Pulmonary artery endothelial cell (primary cell): ENCODE measurements at regions not wholly inside any gene's neighbourhood (a gene's known extent, or its start where the extent isn't known, plus 50 kb on each side); places are given as distances from the start of the nearest gene placed in this dataset.

Source experiments
- DNase-seq: peaks from one replicate; pipeline ENCODE4 v3.0.0-alpha.2; 2011; ENCODE audit warnings: low read depth, low spot score

DNA sequence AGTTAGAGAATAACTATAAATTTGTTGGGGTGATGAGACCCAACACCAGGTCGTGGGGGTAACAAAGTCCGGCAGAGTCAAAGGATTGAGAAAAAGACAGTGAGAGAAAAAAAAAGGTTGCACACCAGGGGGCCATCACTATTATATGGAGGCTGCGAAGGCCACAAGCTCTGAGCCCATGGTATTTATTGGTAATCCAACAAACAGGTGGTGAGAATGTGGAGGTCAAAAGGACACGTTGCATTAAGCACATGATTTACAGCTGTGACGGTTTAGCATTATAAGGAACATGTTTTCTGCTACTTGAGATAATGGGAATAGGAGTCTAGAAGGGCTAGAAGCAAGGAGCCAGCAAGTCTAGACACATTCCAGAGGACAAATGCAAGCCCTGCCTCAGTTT, 2202.2 kb upstream of the C9orf72 start:
- DNase-seq, result no peak

- no peak for DNase-seq
Measured at GRCh38 chr9:29778281-29778849, 2205.1 kb upstream of the C9orf72 start.

DNA sequence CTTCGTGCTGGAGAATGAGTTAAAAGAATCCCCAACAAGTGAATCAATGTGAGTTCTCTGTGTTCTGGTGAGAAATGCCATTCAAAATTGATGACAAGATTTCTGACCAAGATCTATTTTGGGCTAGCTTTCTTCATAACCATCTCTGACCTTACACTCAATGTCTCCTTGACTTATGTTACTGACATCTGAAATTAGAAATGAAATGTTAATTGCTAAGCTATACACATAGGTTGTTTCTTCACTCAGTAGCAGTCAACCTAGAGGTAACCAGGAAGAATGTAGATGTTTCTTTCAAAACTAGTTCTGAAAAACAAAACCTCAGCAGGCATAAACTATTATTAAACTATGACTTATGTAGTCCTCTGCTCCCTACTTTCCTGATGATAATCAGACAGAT, 2220.7 kb upstream of the C9orf72 start:
- no peak for DNase-seq

DNA sequence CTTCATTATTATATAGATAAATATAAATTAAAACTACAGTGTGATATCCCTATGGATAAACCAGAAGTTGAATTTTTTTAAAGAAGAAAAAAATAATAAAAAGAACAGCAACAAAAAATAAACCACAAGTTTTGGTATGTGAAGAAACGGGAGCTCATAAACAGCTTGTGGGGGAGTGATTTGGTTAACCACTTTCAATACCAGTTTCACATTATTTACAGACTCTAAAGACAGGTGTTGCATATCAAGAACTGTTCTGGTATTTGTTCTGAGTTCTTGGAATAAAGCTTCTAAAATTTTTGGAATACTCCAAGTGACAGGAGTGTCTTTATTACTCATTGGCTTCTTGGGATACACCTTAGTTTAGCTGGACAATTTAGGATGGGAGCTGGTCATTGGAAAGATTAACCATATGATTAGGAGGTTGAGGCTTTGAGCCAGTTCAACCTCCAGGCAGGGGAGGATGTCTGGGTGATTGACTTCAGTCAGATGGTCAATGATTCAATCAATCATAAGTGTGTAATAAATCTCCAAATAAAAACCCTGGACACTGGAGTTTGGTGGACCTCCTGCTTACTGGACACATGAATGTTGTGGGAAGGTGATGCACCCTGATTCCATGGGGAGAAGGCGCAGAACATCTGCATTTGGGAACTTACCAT, 2223.1 kb upstream of the C9orf72 start:
- no peak for DNase-seq

DNA sequence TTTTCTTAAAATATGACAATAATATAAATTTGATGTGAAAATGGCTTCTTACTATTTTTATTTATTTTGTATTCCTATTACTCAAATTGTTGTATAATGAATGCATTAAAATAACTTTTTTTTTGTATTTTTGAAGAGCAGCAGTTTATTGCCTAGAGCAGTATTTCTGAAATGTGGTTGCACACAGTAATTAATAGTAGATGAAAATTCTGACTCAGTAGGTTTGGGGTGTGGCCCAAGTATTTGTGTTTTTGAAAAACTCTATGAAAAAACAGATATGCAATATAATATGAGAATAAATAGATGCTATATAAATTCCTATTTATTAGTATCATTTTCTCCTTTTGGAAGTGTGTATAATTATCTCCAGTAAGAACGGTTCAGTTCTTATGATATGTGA, 2225.3 kb upstream of the C9orf72 start:
- DNase-seq, result no peak

DNA sequence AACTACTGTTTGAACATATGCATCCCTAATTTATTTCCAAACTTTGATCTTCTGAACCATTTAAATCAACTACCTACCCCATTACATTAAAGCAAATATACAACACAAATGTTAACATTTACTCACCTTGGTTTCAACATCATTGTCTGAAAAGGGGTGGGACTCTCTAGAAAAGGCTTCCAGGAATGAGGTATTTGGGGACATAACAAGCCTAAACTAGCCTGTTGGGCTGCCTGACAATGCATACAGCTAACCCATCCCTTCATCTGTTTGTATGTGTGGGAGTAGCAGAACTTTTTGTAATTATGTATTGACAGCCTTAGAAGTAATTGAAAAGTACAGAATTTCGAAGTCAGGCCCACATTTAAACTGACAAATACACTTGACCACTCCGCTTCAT, 2225.9 kb upstream of the C9orf72 start:
- no peak for DNase-seq

- no peak for DNase-seq
Measured at GRCh38 chr9:29800821-29801220, 2227.5 kb upstream of the C9orf72 start.

DNA sequence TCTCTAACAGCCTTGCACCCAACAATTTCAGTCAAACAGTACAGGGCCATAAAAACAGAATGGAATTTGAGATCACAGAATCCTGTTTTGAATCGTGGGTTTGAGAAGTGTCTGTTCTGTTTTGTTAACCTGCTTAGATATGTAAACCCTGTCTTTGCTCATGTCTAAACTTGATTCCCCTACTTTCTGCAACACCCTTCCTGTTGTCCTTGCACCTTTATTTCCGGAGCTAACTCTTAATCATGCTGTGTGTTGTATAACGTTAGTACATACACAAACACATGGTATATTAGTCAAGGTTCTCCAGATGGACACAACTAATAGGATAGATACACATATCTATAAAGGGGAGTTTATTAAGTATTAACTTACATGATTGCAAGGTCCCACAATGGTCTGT, 2229.2 kb upstream of the C9orf72 start:
- DNase-seq, result no peak

DNA sequence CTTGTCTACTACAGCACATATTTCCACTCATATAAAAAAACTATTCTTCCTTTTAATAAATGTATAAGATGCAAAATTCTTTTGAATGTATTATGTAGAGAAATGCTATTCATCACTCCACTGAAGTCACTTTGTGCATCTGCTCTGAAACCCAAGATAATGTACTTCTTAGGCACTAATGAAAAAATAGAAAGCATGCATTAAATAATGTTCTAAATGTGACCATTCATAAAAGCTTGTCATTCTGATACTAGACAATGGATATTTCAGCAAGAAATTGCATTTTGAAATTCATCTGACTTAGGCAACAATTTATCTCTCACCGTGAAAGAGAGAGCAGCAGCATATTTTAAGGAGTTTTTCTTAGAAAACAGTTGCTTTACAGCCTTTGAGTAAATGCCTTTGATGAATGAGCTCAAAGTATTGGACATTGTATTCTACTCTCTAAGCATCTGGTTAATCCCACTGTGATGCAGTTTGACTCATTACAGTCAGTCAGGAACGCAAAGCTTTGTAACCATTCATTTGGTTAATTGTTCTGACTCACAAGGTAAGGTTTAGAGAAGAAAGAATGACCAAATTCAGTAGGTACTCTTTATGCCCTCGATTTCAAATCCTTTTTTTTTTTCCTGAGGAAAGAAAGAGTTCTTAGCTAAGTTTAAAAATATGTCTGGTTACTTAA, 2233.8 kb upstream of the C9orf72 start:
- no peak for DNase-seq

DNA sequence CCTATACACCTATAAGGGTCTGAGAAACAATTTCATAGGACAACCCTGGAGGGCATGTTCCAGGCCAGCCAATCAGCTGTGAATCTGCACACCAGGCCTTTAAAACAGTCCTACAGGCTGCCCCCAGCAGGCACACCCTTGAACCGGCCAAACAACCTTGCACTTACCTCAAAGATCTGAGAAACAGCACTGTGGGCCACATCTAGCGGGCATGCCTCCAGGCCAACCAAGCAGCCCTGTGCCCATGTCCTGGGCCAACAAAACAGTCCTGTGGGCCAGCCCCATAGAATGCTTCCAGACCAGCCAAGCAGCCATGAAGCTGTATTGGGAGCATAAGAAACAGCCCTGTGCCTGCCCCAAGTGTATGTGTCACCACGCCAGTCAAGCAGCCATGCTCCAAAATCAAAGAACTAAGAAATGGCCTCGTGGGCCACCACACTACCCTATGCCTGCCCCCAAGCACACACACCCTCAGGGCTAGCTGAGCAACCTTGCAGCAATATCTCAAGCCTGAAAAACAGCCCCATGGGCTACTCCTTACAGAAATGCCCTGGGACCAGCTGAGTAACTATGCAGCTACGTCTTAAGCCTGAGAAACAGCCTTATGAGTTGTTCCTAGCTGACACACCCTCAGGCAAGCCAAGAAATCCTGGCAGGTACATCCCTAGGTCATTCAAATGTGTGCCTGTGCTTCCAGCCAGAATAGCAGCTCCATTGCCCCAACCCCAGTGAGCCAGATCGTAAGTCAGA, 2243.8 kb upstream of the C9orf72 start:
- no peak for DNase-seq

DNA sequence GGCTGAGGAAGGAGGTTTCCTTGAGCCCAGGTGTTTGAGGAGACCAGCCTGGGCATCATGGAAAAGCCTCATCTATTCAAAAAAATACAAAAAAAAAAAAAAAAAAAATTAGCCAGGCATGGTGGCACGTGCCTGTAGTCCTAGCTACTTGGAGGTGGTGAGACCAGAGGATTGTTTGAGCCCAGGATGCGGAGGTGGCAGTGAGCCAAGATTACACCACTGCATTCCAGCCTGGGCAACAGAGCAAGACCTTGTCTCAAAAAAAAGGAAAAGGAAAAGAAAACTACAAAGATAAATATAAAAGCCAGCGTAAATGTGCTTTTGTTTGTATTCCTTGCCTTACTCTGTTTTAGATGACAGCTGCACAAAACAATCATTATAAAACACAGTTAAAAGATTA, 2249.2 kb upstream of the C9orf72 start:
- DNase-seq, result no peak

GRCh38 chr9:29826421-29826820, 2253.1 kb upstream of the C9orf72 start:
- DNase-seq, result no peak

- no peak for DNase-seq
Measured at GRCh38 chr9:29830821-29831220, 2257.5 kb upstream of the C9orf72 start.

DNA sequence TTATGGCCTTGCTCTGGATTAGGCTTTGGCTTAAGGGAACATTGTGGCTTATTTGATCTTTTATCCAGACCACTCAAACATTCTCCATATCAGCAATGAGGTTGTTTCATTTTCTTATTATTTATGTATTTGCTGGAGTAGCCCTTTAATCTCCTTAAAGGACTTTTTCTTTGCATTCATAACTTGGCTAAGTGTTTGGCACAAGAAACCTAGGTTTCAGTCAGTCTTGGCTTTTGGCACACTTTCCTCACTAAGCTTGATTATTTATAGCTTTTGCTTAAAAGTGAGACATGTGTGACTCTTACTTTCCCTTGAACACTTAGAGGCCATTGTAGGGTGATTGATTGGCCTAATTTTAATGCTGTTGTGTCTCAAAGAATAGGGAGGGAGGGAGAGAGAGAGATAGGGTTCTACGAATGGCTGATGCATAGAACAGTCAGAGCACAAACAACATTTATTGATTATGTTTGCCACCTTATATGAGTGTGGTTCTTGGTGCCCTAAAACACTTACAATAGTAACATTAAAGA, 2265.3 kb upstream of the C9orf72 start:
- no peak for DNase-seq

DNA sequence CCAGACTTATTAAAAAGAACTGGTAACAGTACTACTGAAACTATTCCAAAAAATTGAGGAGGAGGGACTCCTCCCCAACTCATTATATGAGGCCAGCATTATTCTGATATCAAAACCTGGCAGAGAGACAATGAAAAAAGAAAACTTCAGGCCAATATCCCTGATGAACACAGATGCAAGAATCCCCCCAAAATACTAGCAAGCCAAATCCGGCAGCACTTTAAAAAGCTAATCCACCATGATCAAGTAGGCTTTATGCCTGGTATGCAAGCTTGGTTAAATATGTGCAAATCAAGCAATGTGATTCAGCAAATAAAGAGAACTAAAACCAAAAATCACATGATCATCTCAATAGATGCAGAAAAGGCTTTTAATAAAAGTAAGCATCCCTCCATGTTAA, 2271.0 kb upstream of the C9orf72 start:
- DNase-seq, result no peak

DNA sequence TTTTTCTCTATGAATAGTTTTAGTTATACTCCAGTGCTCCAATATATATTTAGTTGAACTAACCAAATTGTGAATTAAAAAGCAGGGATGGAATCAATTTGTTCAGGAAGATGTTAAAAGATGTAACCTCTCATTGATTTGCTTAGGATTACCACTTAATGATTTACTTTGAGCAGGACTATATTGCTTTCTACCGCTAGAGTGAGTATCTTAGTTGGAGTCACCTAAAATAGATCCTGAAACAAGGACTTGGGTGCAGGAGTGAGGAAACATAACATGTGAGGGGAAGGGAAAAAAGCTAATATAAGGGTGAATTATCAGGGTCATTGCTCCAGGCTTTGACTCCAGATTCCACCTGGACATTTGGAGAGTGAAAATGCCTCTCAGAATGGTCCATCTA, 2277.4 kb upstream of the C9orf72 start:
- DNase-seq, result no peak

DNA sequence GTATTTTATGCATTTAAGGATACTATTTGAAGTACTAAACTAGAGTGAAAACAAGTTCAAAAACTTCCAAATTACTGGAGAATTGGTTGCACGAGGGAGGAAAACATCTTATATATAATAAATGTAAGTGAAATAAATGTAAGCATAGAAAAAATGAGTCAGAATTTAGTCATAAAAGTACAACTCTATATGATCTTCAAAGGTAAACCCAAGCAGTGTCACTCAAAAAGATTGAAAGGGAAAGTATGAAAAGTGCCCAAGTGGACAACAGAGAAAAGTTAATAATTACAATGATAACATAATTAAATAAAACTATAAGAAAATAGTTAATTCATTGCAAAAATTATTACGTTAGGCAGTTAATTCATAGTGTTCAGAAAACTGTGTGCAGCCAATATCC, 2288.5 kb upstream of the C9orf72 start:
- DNase-seq, result no peak

DNA sequence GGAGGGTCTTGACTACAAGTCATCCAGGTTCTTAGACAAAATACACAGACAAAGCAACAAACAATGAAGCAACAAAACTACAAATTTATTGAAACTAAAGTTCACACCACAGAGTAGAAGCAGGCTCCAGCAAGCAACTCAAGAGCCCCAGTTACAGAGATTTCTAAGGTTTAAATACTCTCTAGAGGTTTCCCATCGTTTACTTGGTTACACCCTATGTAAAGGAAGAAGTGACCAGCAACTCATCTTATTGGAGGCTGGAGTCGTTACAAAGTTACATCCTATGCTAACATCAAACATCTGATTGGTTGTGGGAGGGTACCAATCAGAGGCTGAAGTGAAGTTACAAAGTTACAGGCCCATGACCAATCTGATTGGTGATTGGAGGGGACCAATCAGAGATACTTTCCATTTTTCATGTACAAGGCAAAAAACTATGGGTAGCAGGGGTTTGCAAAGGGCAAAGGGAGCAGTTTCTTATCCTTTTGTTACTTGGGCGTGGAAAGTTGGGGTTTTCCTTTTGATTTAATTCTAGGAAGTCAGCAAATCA, 2292.6 kb upstream of the C9orf72 start:
- no peak for DNase-seq

DNA sequence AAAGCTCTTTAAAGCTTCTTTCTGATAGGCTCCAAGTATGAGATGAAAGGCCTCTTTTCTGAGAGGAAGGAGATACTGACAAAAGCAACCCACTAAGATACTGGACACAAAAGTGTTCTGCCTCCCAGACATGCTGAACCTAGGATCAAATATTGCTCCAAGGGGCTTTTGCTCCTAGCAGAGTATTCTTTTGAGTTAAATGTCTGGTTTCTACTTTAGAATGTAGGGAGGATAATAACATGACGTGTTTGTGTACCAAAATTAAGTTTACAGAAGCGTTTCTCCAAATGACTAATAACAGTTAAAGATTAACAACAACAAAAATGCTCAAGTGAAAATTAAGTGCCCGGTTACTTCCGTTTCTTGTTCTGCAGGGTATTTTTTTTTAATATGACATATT, 2293.3 kb upstream of the C9orf72 start:
- DNase-seq, result no peak

DNA sequence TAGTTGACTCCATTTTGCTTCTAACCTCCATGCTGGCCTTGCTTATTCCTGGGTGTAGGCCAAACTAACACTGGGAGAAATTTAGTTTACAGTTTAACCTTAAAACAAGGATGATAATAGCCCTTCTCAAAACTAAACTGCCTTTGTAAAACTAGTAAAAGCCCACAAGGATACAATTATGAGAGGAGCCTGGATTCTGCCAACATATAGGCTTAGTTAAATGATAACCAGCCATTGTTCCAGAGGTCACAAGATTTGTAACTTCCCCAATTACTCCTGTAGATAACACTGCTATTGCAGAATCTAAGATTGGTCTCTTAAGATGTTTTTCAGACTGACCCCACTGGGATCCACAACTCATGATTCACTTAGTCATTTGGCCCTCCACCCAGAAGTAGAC, 2300.3 kb upstream of the C9orf72 start:
- DNase-seq, result no peak

DNA sequence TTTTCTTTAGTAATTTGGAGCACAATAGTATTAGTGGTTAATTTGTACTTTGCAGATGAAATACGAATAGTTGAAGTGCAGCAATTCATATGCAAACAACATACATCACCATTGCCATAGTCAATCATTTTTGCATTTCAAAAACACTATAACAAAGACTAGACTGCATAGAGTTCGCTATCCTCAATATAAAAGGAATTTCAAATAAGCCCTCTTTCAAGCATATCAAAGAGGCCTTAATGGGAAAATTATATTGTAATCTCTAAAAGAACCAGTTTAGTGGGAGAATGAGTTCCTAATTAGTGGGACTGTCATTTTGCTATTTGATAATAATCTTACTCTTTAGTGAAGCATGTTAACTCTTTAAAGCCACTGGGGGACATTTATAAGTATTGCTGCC, 2302.3 kb upstream of the C9orf72 start:
- DNase-seq, result no peak

DNA sequence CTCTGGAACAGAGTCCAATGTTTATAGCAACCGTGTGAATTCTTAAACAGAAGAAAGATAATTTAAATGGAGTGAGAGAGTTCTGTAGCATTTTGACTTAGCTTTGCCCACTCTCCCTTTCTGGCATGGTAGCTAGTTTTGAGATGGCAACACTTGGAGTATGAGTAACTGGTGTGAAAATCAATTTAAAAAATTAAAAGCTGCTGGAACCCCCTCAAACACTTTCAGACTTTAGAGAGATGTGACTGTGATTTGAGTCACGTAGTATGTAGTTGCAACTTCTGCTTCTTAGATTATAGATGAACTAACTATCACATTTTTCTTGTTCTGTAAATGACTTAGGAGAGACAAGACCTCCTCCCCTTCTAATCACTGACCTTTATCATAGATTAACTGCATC, 2309.5 kb upstream of the C9orf72 start:
- DNase-seq, result no peak
